Transverse colon (tissue), 4 donors: ENCODE measurements at regions not wholly inside any gene's neighbourhood (a gene's known extent, or its start where the extent isn't known, plus 50 kb on each side); places are given as distances from the start of the nearest gene placed in this dataset.

Experiments used
- DNase-seq: peaks from one replicate; pipeline ENCODE4 v3.0.0-alpha.2; 2019
- H3K27ac ChIP-seq, 4 donors: fragments of 200-600 bp; sonication (generic); 2 replicates each; pipeline ENCODE4 v1.5.1; 2016 to 2018; ENCODE audit warnings: inconsistent platforms in 4 of 4
- H3K27me3 ChIP-seq: fragments of 200-600 bp; sonication (generic); 2 replicates; pipeline ENCODE4 v1.5.1; 2017; ENCODE audit warnings: inconsistent platforms
- H3K36me3 ChIP-seq, 4 donors: fragments of 200-600 bp; sonication (generic); 2 replicates each; pipeline ENCODE4 v1.5.1; 2017 to 2019; ENCODE audit warnings: inconsistent platforms in 4 of 4
- H3K4me1 ChIP-seq, 4 donors: fragments of 200-600 bp; sonication (generic); 2 replicates each; pipeline ENCODE4 v1.5.1; 2017 to 2020; ENCODE audit warnings: inconsistent platforms in 4 of 4
- H3K4me3 ChIP-seq, 4 donors: fragments of 200-600 bp; sonication (generic); 1 replicate in 1 of 4; 2 replicates in 3 of 4; pipeline versions ENCODE4 v1.5.1 to v1.6.1; 2017 to 2019; ENCODE audit warnings: inconsistent platforms in 4 of 4
- H3K9me3 ChIP-seq, 2 donors: fragments of 200-600 bp; sonication (generic); 2 replicates each; pipeline ENCODE4 v1.5.1; 2017 to 2019; ENCODE audit warnings: inconsistent platforms in 2 of 2
- CTCF ChIP-seq, 5 experiments: fragments of 200-600 bp in 3 of 5; fragments of 450-650 bp in 2 of 5; sonication (generic) in 3 of 5; IDR thresholded peaks; 1 replicate in 2 of 5; 2 replicates in 3 of 5; pipeline ENCODE4 v1.5.1; 2016 to 2017; ENCODE audit warnings: antibody characterized with exemption in 5 of 5, inconsistent platforms in 3 of 5, mild to moderate bottlenecking in 2 of 5, moderate library complexity in 1 of 5
- EP300 ChIP-seq: sonication (generic); formaldehyde crosslinking; IDR thresholded peaks from one replicate; pipeline ENCODE4 v1.6.1; 2017; ENCODE audit warnings: antibody characterized with exemption, low read depth
- POLR2A ChIP-seq: fragments of 450-650 bp; IDR thresholded peaks from one replicate; pipeline ENCODE4 v1.6.1; 2016; ENCODE audit warnings: antibody characterized with exemption, mild to moderate bottlenecking, moderate library complexity
- POLR2AphosphoS5 ChIP-seq, 3 donors: sonication (generic); formaldehyde crosslinking; IDR thresholded peaks; one replicate each; pipeline ENCODE4 v1.6.1; 2016; ENCODE audit warnings: antibody characterized with exemption in 3 of 3
- WGBS, 2 donors: methylation state at CpG; one replicate each; pipeline ENCODE4 v1.1.5; 2018; ENCODE audit warnings: low coverage in 1 of 2; 5-methylcytosine and 5-hydroxymethylcytosine counted together
- in situ Hi-C, 4 donors: fragments of 200-750 bp; cut with MboI; loops; one replicate each; pipeline versions ENCODE4 v1.15.0 to v1.15.1; 2017; ENCODE audit warnings: low sequenced_read_pairs in 3 of 4, low pct_ligation_motif_present in 1 of 4, low pct_unique_long_range_greater_than_20kb in 1 of 4
- intact Hi-C: fragments of 100-400 bp; cut with DNase I; formaldehyde crosslinking; loops from one replicate; pipeline ENCODE4 v1.15.1; 2023; ENCODE audit warnings: low total_unique reads

DNA sequence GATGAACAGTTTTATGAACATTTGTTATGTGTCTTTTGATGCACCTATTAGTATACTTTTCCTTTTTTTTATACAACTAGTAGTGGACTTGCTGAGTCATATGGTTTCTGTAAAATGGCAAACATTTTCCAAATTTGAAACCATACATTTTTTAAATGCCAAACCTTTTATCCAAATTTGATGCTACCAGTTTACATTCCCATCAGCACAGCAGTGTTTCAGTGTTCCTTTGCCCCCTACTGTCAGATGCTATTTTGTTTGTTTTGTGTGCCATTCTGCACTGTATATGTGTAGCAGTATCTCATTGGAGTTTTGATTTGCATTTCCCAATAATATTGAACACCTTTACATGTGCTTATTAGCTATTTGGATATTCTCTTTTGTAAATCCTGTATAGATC, 219.4 kb downstream of the TANC2 start:
- Histone ChIP-seq H3K9me3 (no peaks in the 10 kb centered on the region), H3K4me3 (no peak overlapping the region), H3K4me1 (no peaks in the 10 kb centered on the region), H3K27ac (no peak overlapping the region), H3K36me3 (no peaks in the 10 kb centered on the region), H3K27me3 (no peaks in the 10 kb centered on the region)
- intact Hi-C loops (no loop called here), in situ Hi-C loops (no loop called here)
- TF ChIP-seq POLR2A: no peak
- no peak for TF ChIP-seq POLR2AphosphoS5 (IDR thresholded peaks at IDR 0.05)
- TF ChIP-seq CTCF (IDR thresholded peaks at IDR 0.05): no peak
- no peak for TF ChIP-seq EP300
- no peak for DNase-seq

GRCh38 chr17:63189082-63189481, 223.0 kb downstream of the TANC2 start:
- no peaks in the 10 kb centered on the region for H3K27me3 ChIP-seq
- intact Hi-C loops (no loop called here), in situ Hi-C loops (no loop called here)
- TF ChIP-seq CTCF (IDR thresholded peaks at IDR 0.05) (no peak), EP300 (no peak), POLR2AphosphoS5 (IDR thresholded peaks at IDR 0.05) (peak in 1 of 3 donors; percentile 25)
- H3K4me1 ChIP-seq: no peaks in the 10 kb centered on the region
- no peaks in the 10 kb centered on the region for H3K9me3 ChIP-seq
- H3K4me3 ChIP-seq: no peak overlapping the region
- no peak overlapping the region for H3K27ac ChIP-seq
- no peaks in the 10 kb centered on the region for H3K36me3 ChIP-seq
- DNase-seq: no peak

DNA sequence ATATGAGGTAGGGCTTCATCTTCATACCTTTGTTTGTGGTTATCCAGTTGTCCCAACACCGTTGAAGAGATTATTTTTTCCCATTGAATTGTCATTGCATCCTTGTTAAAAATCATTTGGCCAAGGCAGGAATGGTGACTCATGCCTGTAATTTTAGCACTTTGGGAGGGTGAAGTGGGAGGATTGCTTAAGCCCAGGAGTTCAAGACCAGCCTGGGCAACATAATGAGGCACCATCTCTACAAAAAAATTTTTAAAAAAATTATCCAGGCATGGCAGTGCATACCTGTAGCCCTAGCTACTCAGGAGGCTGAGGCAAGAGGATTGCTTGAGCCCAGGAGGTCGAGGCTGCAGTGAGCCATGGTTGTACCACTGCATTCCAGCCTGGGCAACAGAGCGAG, 223.9 kb downstream of the TANC2 start:
- Histone ChIP-seq H3K9me3 (no peaks in the 10 kb centered on the region), H3K4me1 (no peaks in the 10 kb centered on the region), H3K27ac (no peak overlapping the region), H3K27me3 (no peaks in the 10 kb centered on the region), H3K4me3 (no peak overlapping the region), H3K36me3 (no peaks in the 10 kb centered on the region)
- no peak for TF ChIP-seq POLR2A
- TF ChIP-seq CTCF (IDR thresholded peaks at IDR 0.05): no peak
- no peak for TF ChIP-seq POLR2AphosphoS5 (IDR thresholded peaks at IDR 0.05)
- 83 to 85% methylated on average over 3 of the region's 3 CpGs for WGBS, 2 donors
- DNase-seq: no peak
- intact Hi-C loops (no loop called here), in situ Hi-C loops (no loop called here)

DNA sequence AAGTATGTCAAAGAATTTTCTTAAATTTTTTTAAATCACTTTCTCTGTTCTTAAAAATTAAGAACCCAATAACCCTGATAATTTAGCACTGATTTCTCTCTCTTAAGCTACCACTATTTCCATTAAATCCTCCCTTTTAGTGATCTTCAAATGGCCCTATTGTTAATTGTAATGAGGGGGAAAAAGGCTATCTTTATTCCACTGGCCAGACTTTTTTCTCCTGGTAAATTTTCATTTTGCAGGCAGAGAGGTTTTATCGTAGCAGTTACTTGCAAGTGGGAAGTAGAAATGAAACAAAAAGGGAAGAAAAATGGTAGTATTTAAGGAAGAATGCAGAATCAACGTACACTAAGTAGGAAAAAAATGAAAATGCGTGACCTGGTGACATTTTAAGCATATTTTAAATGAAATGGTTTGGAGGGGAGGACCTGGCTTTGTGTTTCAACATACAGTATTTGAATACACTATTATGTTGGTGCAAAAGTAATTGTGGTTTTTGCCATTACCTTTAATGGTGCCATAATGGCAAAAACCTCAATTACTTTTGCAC, 224.9 kb downstream of the TANC2 start:
- H3K4me3 ChIP-seq: no peak overlapping the region
- in situ Hi-C loops (no loop called here), intact Hi-C loops (no loop called here)
- no peak for DNase-seq
- H3K27ac ChIP-seq: no peak overlapping the region
- no peaks in the 10 kb centered on the region for H3K4me1 ChIP-seq
- WGBS, 2 donors: 76 to 85% methylated on average over 3 of the region's 3 CpGs
- H3K36me3 ChIP-seq: no peaks in the 10 kb centered on the region
- no peaks in the 10 kb centered on the region for H3K27me3 ChIP-seq
- TF ChIP-seq EP300: no peak
- no peak for TF ChIP-seq POLR2A
- TF ChIP-seq CTCF (IDR thresholded peaks at IDR 0.05): no peak
- no peak for TF ChIP-seq POLR2AphosphoS5 (IDR thresholded peaks at IDR 0.05)
- H3K9me3 ChIP-seq: no peaks in the 10 kb centered on the region
